Kidney (tissue), 13 donors: ENCODE measurements at regions not wholly inside any gene's neighbourhood (a gene's known extent, or its start where the extent isn't known, plus 50 kb on each side); places are given as distances from the start of the nearest gene placed in this dataset.
A peak's percentile ranks its signal among the peaks of the same experiment; 100 is the strongest.

Source experiments
- DNase-seq, 5 donors: peaks; one replicate each; pipeline ENCODE4 v3.0.0-alpha.2; 2013 to 2020
- FAIRE-seq: peaks from 2 replicates; lab custom pipeline; 2012; peaks lifted over from hg19 to GRCh38; lab: Jason Lieb, UNC
- H3K27ac ChIP-seq, 2 donors: one replicate each; pipeline ENCODE4 v1.7.0; 2013; ENCODE audit warnings: low read depth in 2 of 2, low read length in 2 of 2, inconsistent platforms in 1 of 2
- H3K27me3 ChIP-seq: one replicate; pipeline ENCODE4 v1.7.1; 2013; ENCODE audit warnings: low read length, inconsistent platforms; ENCODE audit not compliant: control insufficient read depth, insufficient read depth
- H3K36me3 ChIP-seq, 3 donors: one replicate each; pipeline versions ENCODE4 v1.7.0 to v1.7.1; 2013; ENCODE audit warnings: low read length in 3 of 3, control low read depth in 1 of 3, inconsistent platforms in 1 of 3; ENCODE audit not compliant: insufficient read depth in 3 of 3, control insufficient read depth in 2 of 3
- H3K4me1 ChIP-seq, 3 donors: one replicate each; pipeline versions ENCODE4 v1.7.0 to v1.7.1; 2013; ENCODE audit warnings: low read length in 3 of 3, inconsistent platforms in 1 of 3, low read depth in 1 of 3; ENCODE audit not compliant: control insufficient read depth in 2 of 3, insufficient read depth in 2 of 3
- H3K4me3 ChIP-seq, 3 donors: one replicate each; pipeline versions ENCODE4 v1.7.0 to v1.8.1; 2013; ENCODE audit warnings: low read length in 3 of 3, control low read depth in 1 of 3, inconsistent platforms in 1 of 3
- H3K9ac ChIP-seq, 3 donors: one replicate each; pipeline versions ENCODE4 v1.7.0 to v1.7.1; 2013; ENCODE audit warnings: low read length in 3 of 3, control low read depth in 1 of 3, inconsistent platforms in 1 of 3
- H3K9me3 ChIP-seq, 3 donors: one replicate each; pipeline versions ENCODE4 v1.7.0 to v1.7.1; 2013; ENCODE audit warnings: low read length in 3 of 3, control low read depth in 1 of 3, inconsistent platforms in 1 of 3; ENCODE audit not compliant: control insufficient read depth in 2 of 3, insufficient read depth in 1 of 3
- CTCF ChIP-seq: IDR thresholded peaks from 3 replicates; pipeline ENCODE4 v1.5.1; 2012; ENCODE audit warnings: mild to moderate bottlenecking, moderate library complexity, borderline replicate concordance; ENCODE audit not compliant: insufficient read depth; ENCODE audit errors: extremely low read depth
- intact Hi-C: fragments of 100-400 bp; cut with DNase I; formaldehyde crosslinking; loops from one replicate; pipeline ENCODE4 v1.11.1; 2022
- donor health status: control.
- donor health status: control.
- donor health status: control.
- donor health status: control.
- donor health status: control.
- donor health status: DM: yes; HTN: yes; CAD: no.
- donor health status: Normal renal cell carcinoma (clear cell type).

- Histone ChIP-seq H3K9ac (no peak overlapping the region), H3K27me3 (peaks cover 2% of the 10 kb centered on the region), H3K36me3 (no peaks in the 10 kb centered on the region), H3K9me3 (peaks cover 0 to 3% (median 0%) of the 10 kb centered on the region in 3 donors), H3K4me1 (no peaks in the 10 kb centered on the region), H3K27ac (no peak overlapping the region), H3K4me3 (no peak overlapping the region)
- FAIRE-seq (no peak), DNase-seq (peak; percentile 85 to 93 (median 88))
- TF ChIP-seq CTCF = peak; percentile 87
- intact Hi-C loops = no loop called here
Observed at GRCh38 chr2:241950413-241951315, 81.1 kb downstream of the RTP5 start.

- Histone ChIP-seq H3K4me1 (no peaks in the 10 kb centered on the region), H3K9ac (no peak overlapping the region), H3K27me3 (peaks cover 2% of the 10 kb centered on the region), H3K27ac (no peak overlapping the region), H3K9me3 (peaks cover 0 to 3% (median 0%) of the 10 kb centered on the region in 3 donors), H3K36me3 (no peaks in the 10 kb centered on the region), H3K4me3 (no peak overlapping the region)
- FAIRE-seq (no peak), DNase-seq (peak in 1 of 5 donors; percentile 13)
- intact Hi-C loops = no loop called here
- TF ChIP-seq CTCF = no peak
Observed at GRCh38 chr2:241951316-241951700, 81.8 kb downstream of the RTP5 start.

GRCh38 chr2:241951920-241952319, 82.4 kb downstream of the RTP5 start:
- Histone ChIP-seq H3K27ac (no peak overlapping the region), H3K9me3 (peaks cover 0 to 3% (median 0%) of the 10 kb centered on the region in 3 donors), H3K36me3 (no peaks in the 10 kb centered on the region), H3K27me3 (peaks cover 2% of the 10 kb centered on the region), H3K4me3 (no peak overlapping the region), H3K9ac (no peak overlapping the region), H3K4me1 (no peaks in the 10 kb centered on the region)
- intact Hi-C loops = no loop called here
- DNase-seq (peak in 1 of 5 donors; percentile 18), FAIRE-seq (no peak)
- no peak for TF ChIP-seq CTCF
